Activated naive CD8-positive, alpha-beta T cell treated with anti-CD3 and anti-CD28 coated beads, Interleukin-2, amount 50 U/mL, for 24 hours (primary cell): ENCODE measurements at regions not wholly inside any gene's neighbourhood (a gene's known extent, or its start where the extent isn't known, plus 50 kb on each side); places are given as distances from the start of the nearest gene placed in this dataset.
"Not testable (repeated sequence)": the region's sequence is repeated elsewhere in the genome, so short reads cannot be mapped to it uniquely, and the experiment has no call there.

Experiments
- ATAC-seq: fragments of 150-1000 bp; cut with Tn5 transposase; one replicate; pipeline ENCODE4 v1.10.0; 2021
- DNase-seq: peaks from one replicate; pipeline ENCODE4 v3.0.0; 2021
- H3K27ac Mint-ChIP-seq: one replicate; pipeline ENCODE4 v1.8.0; 2021; ENCODE audit warnings: mild to moderate bottlenecking, mixed read lengths
- H3K27me3 Mint-ChIP-seq: one replicate; pipeline ENCODE4 v1.8.0; 2021; ENCODE audit warnings: mixed read lengths
- H3K36me3 Mint-ChIP-seq: one replicate; pipeline ENCODE4 v1.8.0; 2021; ENCODE audit warnings: low read depth, mixed read lengths
- H3K4me1 Mint-ChIP-seq: one replicate; pipeline ENCODE4 v1.8.0; 2021; ENCODE audit warnings: mixed read lengths
- H3K4me3 Mint-ChIP-seq: one replicate; pipeline ENCODE4 v1.8.0; 2021; ENCODE audit warnings: mild to moderate bottlenecking, moderate library complexity, mixed read lengths
- H3K9me3 Mint-ChIP-seq: one replicate; pipeline ENCODE4 v1.8.0; 2021; ENCODE audit warnings: mixed read lengths

- H3K4me3 Mint-ChIP-seq = no peak overlapping the region
- ATAC-seq = no peak
- H3K36me3 Mint-ChIP-seq = no peaks in the 10 kb centered on the region
- no peak for DNase-seq
- no peaks in the 10 kb centered on the region for H3K4me1 Mint-ChIP-seq
- H3K9me3 Mint-ChIP-seq = no peaks in the 10 kb centered on the region
- peaks cover 33% of the 10 kb centered on the region for H3K27me3 Mint-ChIP-seq
- H3K27ac Mint-ChIP-seq = no peak overlapping the region
Measured at GRCh38 chr20:51140671-51141070, 117.8 kb upstream of the KCNG1 start.

- no peak for ATAC-seq
- H3K27me3 Mint-ChIP-seq = peaks cover 28% of the 10 kb centered on the region
- H3K4me3 Mint-ChIP-seq = no peak overlapping the region
- H3K36me3 Mint-ChIP-seq = no peaks in the 10 kb centered on the region
- no peak for DNase-seq
- H3K9me3 Mint-ChIP-seq = no peaks in the 10 kb centered on the region
- no peak overlapping the region for H3K27ac Mint-ChIP-seq
- H3K4me1 Mint-ChIP-seq = no peaks in the 10 kb centered on the region
Measured at GRCh38 chr20:51139891-51140290, 117.0 kb upstream of the KCNG1 start.

GRCh38 chr20:51138576-51138975 is 115.7 kb upstream of the KCNG1 start:
- DNase-seq (no peak), ATAC-seq (no peak)
- H3K4me1 Mint-ChIP-seq = no peaks in the 10 kb centered on the region
- H3K4me3 Mint-ChIP-seq = no peak overlapping the region
- no peak overlapping the region for H3K27ac Mint-ChIP-seq
- no peaks in the 10 kb centered on the region for H3K9me3 Mint-ChIP-seq
- H3K36me3 Mint-ChIP-seq = no peaks in the 10 kb centered on the region
- H3K27me3 Mint-ChIP-seq = peaks cover 24% of the 10 kb centered on the region

GRCh38 chr20:51137461-51137860 is 114.6 kb upstream of the KCNG1 start:
- DNase-seq (no peak), ATAC-seq (no peak)
- Mint-ChIP-seq H3K36me3 (no peaks in the 10 kb centered on the region), H3K4me1 (no peaks in the 10 kb centered on the region), H3K27ac (no peak overlapping the region), H3K27me3 (peaks cover 22% of the 10 kb centered on the region), H3K9me3 (no peaks in the 10 kb centered on the region), H3K4me3 (no peak overlapping the region)

- DNase-seq (no peak), ATAC-seq (no peak)
- no peaks in the 10 kb centered on the region for H3K4me1 Mint-ChIP-seq
- no peaks in the 10 kb centered on the region for H3K36me3 Mint-ChIP-seq
- H3K4me3 Mint-ChIP-seq = no peak overlapping the region
- H3K27me3 Mint-ChIP-seq = peaks cover 20% of the 10 kb centered on the region
- no peak overlapping the region for H3K27ac Mint-ChIP-seq
- no peaks in the 10 kb centered on the region for H3K9me3 Mint-ChIP-seq
Measured at GRCh38 chr20:51135926-51136715, 113.2 kb upstream of the KCNG1 start.

GRCh38 chr20:51134405-51134804 is 111.5 kb upstream of the KCNG1 start:
- H3K9me3 Mint-ChIP-seq = no peaks in the 10 kb centered on the region
- peaks cover 16% of the 10 kb centered on the region for H3K27me3 Mint-ChIP-seq
- no peak for ATAC-seq
- H3K4me1 Mint-ChIP-seq = no peaks in the 10 kb centered on the region
- H3K36me3 Mint-ChIP-seq = no peaks in the 10 kb centered on the region
- H3K27ac Mint-ChIP-seq = no peak overlapping the region
- DNase-seq = no peak
- no peak overlapping the region for H3K4me3 Mint-ChIP-seq

- peaks cover 21% of the 10 kb centered on the region for H3K4me1 Mint-ChIP-seq
- H3K27me3 Mint-ChIP-seq = peaks cover 10% of the 10 kb centered on the region
- no peaks in the 10 kb centered on the region for H3K36me3 Mint-ChIP-seq
Measured at GRCh38 chr20:51132279-51132678, 109.4 kb upstream of the KCNG1 start.

GRCh38 chr20:51131811-51132210 is 108.9 kb upstream of the KCNG1 start:
- no peak for DNase-seq
- Mint-ChIP-seq H3K36me3 (no peaks in the 10 kb centered on the region), H3K4me1 (peaks cover 21% of the 10 kb centered on the region), H3K27me3 (peaks cover 10% of the 10 kb centered on the region), H3K9me3 (no peaks in the 10 kb centered on the region), H3K4me3 (no peak overlapping the region), H3K27ac (no peak overlapping the region)
- no peak for ATAC-seq

More at GRCh38 chr20:51132279-51132678, 109.4 kb upstream of the KCNG1 start:
- ATAC-seq = no peak
- no peak for DNase-seq
- Mint-ChIP-seq H3K4me3 (no peak overlapping the region), H3K27ac (no peak overlapping the region), H3K9me3 (no peaks in the 10 kb centered on the region)

GRCh38 chr20:51129147-51129776 is 106.4 kb upstream of the KCNG1 start:
- peak overlapping the region; percentile 77 for H3K27ac Mint-ChIP-seq
- ATAC-seq = peak; percentile 8

GRCh38 chr20:51128198-51128597 is 105.3 kb upstream of the KCNG1 start:
- H3K36me3 Mint-ChIP-seq = no peaks in the 10 kb centered on the region
- peaks cover 24% of the 10 kb centered on the region for H3K4me1 Mint-ChIP-seq
- H3K9me3 Mint-ChIP-seq = no peaks in the 10 kb centered on the region
- H3K27me3 Mint-ChIP-seq = peaks cover 19% of the 10 kb centered on the region
- ATAC-seq = peak; percentile 85
- peak overlapping the region; percentile 77 for H3K27ac Mint-ChIP-seq
- peak overlapping the region; percentile 30 for H3K4me3 Mint-ChIP-seq
- peak; percentile 17 for DNase-seq

More at GRCh38 chr20:51129147-51129776, 106.4 kb upstream of the KCNG1 start:
- H3K36me3 Mint-ChIP-seq = no peaks in the 10 kb centered on the region
- DNase-seq = peak; percentile 4
- H3K9me3 Mint-ChIP-seq = no peaks in the 10 kb centered on the region
- H3K4me3 Mint-ChIP-seq = no peak overlapping the region
- peaks cover 17% of the 10 kb centered on the region for H3K27me3 Mint-ChIP-seq
- peaks cover 21% of the 10 kb centered on the region for H3K4me1 Mint-ChIP-seq

- H3K4me3 Mint-ChIP-seq = peak overlapping the region; percentile 30
- H3K9me3 Mint-ChIP-seq = no peaks in the 10 kb centered on the region
- H3K36me3 Mint-ChIP-seq = no peaks in the 10 kb centered on the region
- peaks cover 29% of the 10 kb centered on the region for H3K4me1 Mint-ChIP-seq
- peak; percentile 29 for ATAC-seq
- H3K27me3 Mint-ChIP-seq = peaks cover 21% of the 10 kb centered on the region
- H3K27ac Mint-ChIP-seq = peak overlapping the region; percentile 77
- DNase-seq = peak; percentile 5
Measured at GRCh38 chr20:51127713-51128112, 104.8 kb upstream of the KCNG1 start.

- ATAC-seq (no peak), DNase-seq (no peak)
- no peak overlapping the region for H3K4me3 Mint-ChIP-seq
- no peak overlapping the region for H3K27ac Mint-ChIP-seq
- H3K27me3 Mint-ChIP-seq = peaks cover 34% of the 10 kb centered on the region
- H3K9me3 Mint-ChIP-seq = no peaks in the 10 kb centered on the region
- H3K36me3 Mint-ChIP-seq = no peaks in the 10 kb centered on the region
- H3K4me1 Mint-ChIP-seq = peaks cover 38% of the 10 kb centered on the region
Measured at GRCh38 chr20:51126337-51126736, 103.4 kb upstream of the KCNG1 start.

GRCh38 chr20:51125780-51126179 is 102.9 kb upstream of the KCNG1 start:
- Mint-ChIP-seq H3K36me3 (no peaks in the 10 kb centered on the region), H3K9me3 (no peaks in the 10 kb centered on the region), H3K4me1 (peaks cover 38% of the 10 kb centered on the region), H3K27ac (no peak overlapping the region), H3K4me3 (no peak overlapping the region), H3K27me3 (peaks cover 38% of the 10 kb centered on the region)
- DNase-seq = no peak
- ATAC-seq = no peak

- Mint-ChIP-seq H3K4me1 (peaks cover 38% of the 10 kb centered on the region), H3K9me3 (no peaks in the 10 kb centered on the region), H3K27ac (no peak overlapping the region), H3K36me3 (no peaks in the 10 kb centered on the region), H3K4me3 (no peak overlapping the region), H3K27me3 (peaks cover 40% of the 10 kb centered on the region)
- no peak for ATAC-seq
- no peak for DNase-seq
Measured at GRCh38 chr20:51125105-51125504, 102.2 kb upstream of the KCNG1 start.

GRCh38 chr20:51123887-51124286 is 101.0 kb upstream of the KCNG1 start:
- not testable (repeated sequence) for H3K36me3 Mint-ChIP-seq, H3K27ac Mint-ChIP-seq, ATAC-seq, H3K4me3 Mint-ChIP-seq, H3K9me3 Mint-ChIP-seq, DNase-seq
- Mint-ChIP-seq H3K4me1 (peaks cover 34% of the 10 kb centered on the region), H3K27me3 (peaks cover 47% of the 10 kb centered on the region)
